ENCODE measurements at regions not wholly inside any gene's neighbourhood (a gene's known extent, or its start where the extent isn't known, plus 50 kb on each side); places are given as distances from the start of the nearest gene placed in this dataset.

- no peak for DNase-seq
Measured at GRCh38 chr13:62643007-62643483, 1227.4 kb upstream of the PCDH20 start.

GRCh38 chr13:62635161-62635560 is 1219.5 kb upstream of the PCDH20 start:
- DNase-seq: no peak

GRCh38 chr13:62633448-62633847 is 1217.8 kb upstream of the PCDH20 start:
- no peak for DNase-seq

- DNase-seq: no peak
Measured at GRCh38 chr13:62631619-62632018, 1216.0 kb upstream of the PCDH20 start.

- no peak for DNase-seq
Measured at GRCh38 chr13:62631124-62631523, 1215.5 kb upstream of the PCDH20 start.

GRCh38 chr13:62629618-62630017 is 1214.0 kb upstream of the PCDH20 start:
- DNase-seq: no peak

- no peak for DNase-seq
Measured at GRCh38 chr13:62627226-62627625, 1211.6 kb upstream of the PCDH20 start.

- peak; percentile 2 for DNase-seq
Measured at GRCh38 chr13:62626771-62627170, 1211.1 kb upstream of the PCDH20 start.

- DNase-seq: no peak
Measured at GRCh38 chr13:62625214-62625881, 1209.7 kb upstream of the PCDH20 start.

- DNase-seq: no peak
Measured at GRCh38 chr13:62613819-62614218, 1198.2 kb upstream of the PCDH20 start.

- DNase-seq: no peak
Measured at GRCh38 chr13:62611343-62611742, 1195.7 kb upstream of the PCDH20 start.

- DNase-seq: no peak
Measured at GRCh38 chr13:62598708-62599107, 1183.1 kb upstream of the PCDH20 start.

GRCh38 chr13:62595976-62596375 is 1180.3 kb upstream of the PCDH20 start:
- DNase-seq: no peak

GRCh38 chr13:62593804-62594203 is 1178.2 kb upstream of the PCDH20 start:
- no peak for DNase-seq

GRCh38 chr13:62583466-62583865 is 1167.8 kb upstream of the PCDH20 start:
- DNase-seq: no peak

- DNase-seq: no peak
Measured at GRCh38 chr13:62578402-62578801, 1162.8 kb upstream of the PCDH20 start.

- no peak for DNase-seq
Measured at GRCh38 chr13:62564770-62565169, 1149.1 kb upstream of the PCDH20 start.

- no peak for DNase-seq
Measured at GRCh38 chr13:62563251-62563650, 1147.6 kb upstream of the PCDH20 start.

- no peak for DNase-seq
Measured at GRCh38 chr13:62556978-62557377, 1141.3 kb upstream of the PCDH20 start.

- no peak for DNase-seq
Measured at GRCh38 chr13:62551588-62551987, 1135.9 kb upstream of the PCDH20 start.

- DNase-seq: peak; percentile 3
Measured at GRCh38 chr13:62544928-62545327, 1129.3 kb upstream of the PCDH20 start.

GRCh38 chr13:62537593-62537992 is 1121.9 kb upstream of the PCDH20 start:
- DNase-seq: no peak

- DNase-seq: no peak
Measured at GRCh38 chr13:62525652-62526051, 1110.0 kb upstream of the PCDH20 start.

GRCh38 chr13:62524498-62524897 is 1108.8 kb upstream of the PCDH20 start:
- DNase-seq: no peak

- DNase-seq: no peak
Measured at GRCh38 chr13:62524061-62524460, 1108.4 kb upstream of the PCDH20 start.
